SK-N-SH (cell line): ENCODE measurements at regions not wholly inside any gene's neighbourhood (a gene's known extent, or its start where the extent isn't known, plus 50 kb on each side); places are given as distances from the start of the nearest gene placed in this dataset.

Source experiments
- CTCF ChIA-PET: fragments of 300-600, 350-600 bp; formaldehyde crosslinking; extraction: SDS; loops from one replicate; lab custom pipeline; 2021; lab: Yijun Ruan, JAX
- POLR2A ChIA-PET: fragments of 350-600 bp; sonication (Branson Sonifier 250); formaldehyde crosslinking; extraction: SDS; loops from one replicate; lab custom pipeline; 2020; ENCODE audit warnings: antibody characterized with exemption, inconsistent platforms; lab: Yijun Ruan, JAX
- DNase-seq: peaks from one replicate; pipeline ENCODE4 v3.0.0; 2012
- H2AFZ ChIP-seq: fragments of 200-600 bp; sonication (generic); 2 replicates; pipeline ENCODE4 v1.8.1; 2016; ENCODE audit warnings: antibody characterized with exemption, mild to moderate bottlenecking, low read depth
- H3F3A ChIP-seq: fragments of 200-600 bp; sonication (generic); replicated peaks from 2 replicates; pipeline ENCODE3; 2016; ENCODE audit warnings: antibody characterized with exemption, mild to moderate bottlenecking; ENCODE audit not compliant: insufficient read depth
- H3K27ac ChIP-seq, 2 experiments: fragments of 200-500 bp in 1 of 2; fragments of 200-600 bp in 1 of 2; sonication (Bioruptor generic) in 1 of 2; sonication (generic), shearing (Covaris generic) in 1 of 2; 2 replicates each; pipeline versions ENCODE4 v1.5.1 to v1.6.1; 2014 to 2016; ENCODE audit warnings: low read depth in 2 of 2, inconsistent platforms in 1 of 2, low read length in 1 of 2, mild to moderate bottlenecking in 1 of 2, mixed read lengths in 1 of 2
- H3K27me3 ChIP-seq: fragments of 200-600 bp; sonication (generic), shearing (Covaris generic); 2 replicates; pipeline ENCODE4 v1.6.1; 2016; ENCODE audit warnings: mixed run types; ENCODE audit not compliant: insufficient read depth
- H3K36me3 ChIP-seq, 2 experiments: fragments of 200-500 bp in 1 of 2; fragments of 200-600 bp in 1 of 2; sonication (Bioruptor generic) in 1 of 2; sonication (generic) in 1 of 2; replicated peaks in 1 of 2; 2 replicates each; pipeline versions ENCODE3 to v1.5.1; 2014 to 2016; ENCODE audit warnings: low read length in 1 of 2, mild to moderate bottlenecking in 1 of 2; ENCODE audit not compliant: insufficient read depth in 2 of 2, control insufficient read depth in 1 of 2
- H3K4me1 ChIP-seq, 2 experiments: fragments of 200-500 bp in 1 of 2; fragments of 200-600 bp in 1 of 2; sonication (Bioruptor generic) in 1 of 2; sonication (generic), shearing (Covaris generic) in 1 of 2; 2 replicates each; pipeline versions ENCODE4 v1.5.1 to v1.6.1; 2014 to 2016; ENCODE audit warnings: low read depth in 1 of 2, low read length in 1 of 2, mixed run types in 1 of 2; ENCODE audit not compliant: insufficient read depth in 2 of 2, control insufficient read depth in 1 of 2
- H3K4me2 ChIP-seq: fragments of 200-600 bp; sonication (generic), shearing (Covaris generic); 2 replicates; pipeline ENCODE4 v1.6.1; 2017; ENCODE audit warnings: mixed run types
- H3K4me3 ChIP-seq, 2 experiments: fragments of 200-500 bp in 1 of 2; fragments of 200-600 bp in 1 of 2; sonication (Bioruptor generic) in 1 of 2; sonication (generic), shearing (Covaris generic) in 1 of 2; 2 replicates each; pipeline versions ENCODE4 v1.5.1 to v1.8.1; 2014 to 2016; ENCODE audit warnings: low read depth in 2 of 2, inconsistent platforms in 1 of 2, low read length in 1 of 2, mild to moderate bottlenecking in 1 of 2, mixed read lengths in 1 of 2, moderate library complexity in 1 of 2
- H3K79me2 ChIP-seq: fragments of 200-600 bp; sonication (generic); 2 replicates; pipeline ENCODE4 v1.8.1; 2017; ENCODE audit warnings: mild to moderate bottlenecking; ENCODE audit not compliant: insufficient read depth
- H3K9ac ChIP-seq: fragments of 200-600 bp; sonication (generic); 2 replicates; pipeline ENCODE4 v1.6.1; 2017; ENCODE audit warnings: mixed run types
- H3K9me2 ChIP-seq: fragments of 200-600 bp; sonication (generic); 2 replicates; pipeline ENCODE4 v1.6.1; 2017; ENCODE audit warnings: mixed run types
- H3K9me3 ChIP-seq: fragments of 200-600 bp; sonication (generic); 2 replicates; pipeline ENCODE4 v1.6.1; 2017; ENCODE audit warnings: mixed run types, mild to moderate bottlenecking, moderate library complexity
- H4K20me1 ChIP-seq: fragments of 200-600 bp; sonication (generic); 2 replicates; pipeline ENCODE4 v1.6.1; 2017; ENCODE audit warnings: mild to moderate bottlenecking, mixed run types; ENCODE audit not compliant: insufficient read depth
- EP300 ChIP-seq, 2 experiments: IDR thresholded peaks; 2 replicates each; pipeline versions ENCODE4 v1.4.0 to v1.6.1; 2012; ENCODE audit warnings: borderline replicate concordance in 1 of 2, low read depth in 1 of 2, low read length in 1 of 2
- EZH2phosphoT487 ChIP-seq: fragments of 200-600 bp; sonication (generic); IDR thresholded peaks from 2 replicates; pipeline ENCODE4 v1.6.1; 2017; ENCODE audit warnings: low read depth, mixed run types, mild to moderate bottlenecking, antibody characterized with exemption, moderate library complexity, borderline replicate concordance
- FOSL2 ChIP-seq: IDR thresholded peaks from 2 replicates; pipeline ENCODE4 v1.4.0; 2012; ENCODE audit warnings: low read depth, mild to moderate bottlenecking, moderate library complexity, borderline replicate concordance
- FOXJ3 ChIP-seq: sonication (generic); formaldehyde crosslinking; IDR thresholded peaks from 2 replicates; pipeline ENCODE4 v1.5.1; 2020; ENCODE audit warnings: mild to moderate bottlenecking, missing genetic modification reagents
- GATA2 ChIP-seq: sonication (generic); formaldehyde crosslinking; IDR thresholded peaks from 2 replicates; pipeline ENCODE4 v1.5.0; 2020; ENCODE audit warnings: mild to moderate bottlenecking, missing genetic modification reagents
- IRF3 ChIP-seq: fragments of 150-350 bp; IDR thresholded peaks from 2 replicates; pipeline ENCODE4 v1.6.1; 2016; ENCODE audit warnings: mild to moderate bottlenecking, low read depth, low read length
- MAX ChIP-seq: IDR thresholded peaks from 2 replicates; pipeline ENCODE4 v1.4.0; 2012; ENCODE audit warnings: low read depth
- MEF2A ChIP-seq: IDR thresholded peaks from 2 replicates; pipeline ENCODE4 v1.4.0; 2012; ENCODE audit warnings: low read depth, borderline replicate concordance
- NFIC ChIP-seq: IDR thresholded peaks from 2 replicates; pipeline ENCODE4 v1.4.0; 2012; ENCODE audit warnings: borderline replicate concordance
- RAD21 ChIP-seq: IDR thresholded peaks from 2 replicates; pipeline ENCODE4 v1.6.1; 2012; ENCODE audit warnings: mild to moderate bottlenecking, low read length
- RCOR1 ChIP-seq: fragments of 150-350 bp; IDR thresholded peaks from 2 replicates; pipeline ENCODE4 v1.6.1; 2017; ENCODE audit warnings: antibody characterized with exemption, low read length
- RFX5 ChIP-seq: IDR thresholded peaks from 2 replicates; pipeline ENCODE4 v1.6.1; 2012; ENCODE audit warnings: mild to moderate bottlenecking, improper control_type of control experiment, low read length
- RXRA ChIP-seq: IDR thresholded peaks from 2 replicates; pipeline ENCODE4 v1.4.0; 2012; ENCODE audit warnings: low read depth, mild to moderate bottlenecking, borderline replicate concordance
- SIN3A ChIP-seq: IDR thresholded peaks from 2 replicates; pipeline ENCODE4 v1.6.1; 2012; ENCODE audit warnings: low read depth, mild to moderate bottlenecking, low read length, moderate library complexity, borderline replicate concordance
- TAF1 ChIP-seq: IDR thresholded peaks from 2 replicates; pipeline ENCODE4 v1.6.1; 2012; ENCODE audit warnings: low read depth, mild to moderate bottlenecking, low read length, moderate library complexity, borderline replicate concordance
- USF2 ChIP-seq: fragments of 150-350 bp; IDR thresholded peaks from 2 replicates; pipeline ENCODE4 v1.6.1; 2017; ENCODE audit warnings: antibody characterized with exemption, low read length, low read depth, borderline replicate concordance
- WGBS: methylation state at CpG from one replicate; pipeline ENCODE4 v1.1.6; 2017; ENCODE audit warnings: low lambda C conversion rate; 5-methylcytosine and 5-hydroxymethylcytosine counted together

GRCh38 chr10:36073796-36074345 lies 431.8 kb upstream of the FZD8 start (continued):
- TF ChIP-seq USF2 (no peak), NFIC (no peak), MEF2A (no peak), FOSL2 (no peak)

- Histone ChIP-seq H3F3A (no peaks in the 10 kb centered on the region), H2AFZ (no peak overlapping the region), H3K27me3 (no peaks in the 10 kb centered on the region), H4K20me1 (no peaks in the 10 kb centered on the region)
- CTCF ChIA-PET: no interaction called here
- TF ChIP-seq MEF2A (no peak), RAD21 (no peak), GATA2 (no peak), RCOR1 (no peak), IRF3 (no peak), TAF1 (no peak), RXRA (no peak), SIN3A (no peak)
- TF ChIP-seq, all 33 proteins: peak for 0
- Histone ChIP-seq H3K9me3 (no peaks in the 10 kb centered on the region), H3K4me3 (no peak overlapping the region), H3K9me2 (no peaks in the 10 kb centered on the region), H3K27ac (no peak overlapping the region), H3K36me3 (no peaks in the 10 kb centered on the region), H3K4me2 (no peak overlapping the region), H3K79me2 (no peaks in the 10 kb centered on the region), H3K4me1 (no peaks in the 10 kb centered on the region), H3K9ac (no peak overlapping the region)
- POLR2A ChIA-PET: no interaction called here
- DNase-seq: no peak
Measured at GRCh38 chr10:36068542-36068941, 426.4 kb upstream of the FZD8 start.

GRCh38 chr10:36067748-36068147 lies 425.7 kb upstream of the FZD8 start:
- 23% methylated on average over 2 of the region's 2 CpGs for WGBS
- Histone ChIP-seq H3K4me2 (no peak overlapping the region), H3K4me1 (no peaks in the 10 kb centered on the region), H3K9ac (no peak overlapping the region), H3K4me3 (no peak overlapping the region), H4K20me1 (no peaks in the 10 kb centered on the region), H3K27ac (no peak overlapping the region), H3F3A (no peaks in the 10 kb centered on the region), H3K36me3 (no peaks in the 10 kb centered on the region), H3K79me2 (no peaks in the 10 kb centered on the region), H3K9me3 (no peaks in the 10 kb centered on the region), H2AFZ (no peak overlapping the region), H3K9me2 (no peaks in the 10 kb centered on the region), H3K27me3 (no peaks in the 10 kb centered on the region)
- ChIA-PET CTCF (no interaction called here), POLR2A (no interaction called here)
- DNase-seq: no peak
- TF ChIP-seq RXRA (no peak), GATA2 (no peak), RFX5 (no peak), FOSL2 (no peak), RCOR1 (no peak), FOXJ3 (CRISPR knock-in tag) (no peak), IRF3 (no peak), USF2 (no peak), RAD21 (no peak), EZH2phosphoT487 (no peak), MAX (no peak), NFIC (no peak), EP300 (IDR thresholded peaks at IDR 0.05; ENCODE audit: borderline replicate concordance in 1 of 2, low read depth in 1 of 2, low read length in 1 of 2) (no peak)
